ENCODE measurements at regions not wholly inside any gene's neighbourhood (a gene's known extent, or its start where the extent isn't known, plus 50 kb on each side); places are given as distances from the start of the nearest gene placed in this dataset.
A peak's percentile ranks its signal among the peaks of the same experiment; 100 is the strongest.

DNA sequence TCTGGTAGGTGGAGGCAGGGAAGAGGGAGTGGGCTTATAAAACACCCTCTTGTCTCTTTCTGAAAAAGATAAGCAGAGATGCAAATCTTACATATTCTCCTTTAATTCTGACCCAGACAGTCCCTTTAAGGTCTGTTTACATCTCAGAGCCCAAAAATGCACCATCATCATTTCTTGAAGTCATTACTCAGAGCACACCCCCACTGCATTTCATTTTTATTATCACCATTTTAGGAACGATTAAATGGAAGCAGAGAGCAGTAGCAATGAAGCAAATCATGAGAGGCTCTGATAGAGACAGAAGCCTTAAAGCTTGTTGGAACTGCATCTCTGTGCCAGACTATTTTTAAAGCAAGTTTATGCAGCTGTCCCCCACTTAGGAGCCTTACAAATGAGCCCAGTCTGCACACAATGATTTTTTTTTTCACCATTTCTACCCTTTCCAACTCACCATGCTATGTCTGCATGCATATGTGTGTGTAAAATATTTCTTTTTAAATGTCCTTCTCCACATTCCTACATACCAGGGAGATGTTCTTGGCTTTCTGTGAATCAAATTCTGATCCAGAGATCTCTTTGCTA lies 311.0 kb downstream of the GRIN2B start:
- DNase-seq: no peak

DNA sequence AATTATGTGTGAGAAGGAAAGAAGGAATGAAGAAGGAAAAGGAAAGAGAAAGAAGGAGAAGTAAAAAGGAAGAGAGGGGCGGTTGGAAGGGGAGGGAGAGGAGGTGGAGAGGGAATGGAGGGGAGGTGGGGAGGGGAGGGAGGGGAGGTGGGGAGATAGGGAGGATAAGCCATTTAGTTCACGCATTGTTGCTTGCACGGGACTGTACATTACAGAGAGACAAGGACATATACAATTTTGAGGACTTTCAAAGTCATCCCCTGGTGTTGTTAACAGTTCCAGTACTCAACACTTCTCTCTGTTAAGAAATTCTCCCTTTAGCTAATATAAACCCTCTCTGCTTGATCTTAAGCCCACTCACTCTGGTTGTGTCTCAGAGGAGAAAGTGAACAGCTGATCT lies 312.5 kb downstream of the GRIN2B start:
- peak; percentile 50 for DNase-seq

DNA sequence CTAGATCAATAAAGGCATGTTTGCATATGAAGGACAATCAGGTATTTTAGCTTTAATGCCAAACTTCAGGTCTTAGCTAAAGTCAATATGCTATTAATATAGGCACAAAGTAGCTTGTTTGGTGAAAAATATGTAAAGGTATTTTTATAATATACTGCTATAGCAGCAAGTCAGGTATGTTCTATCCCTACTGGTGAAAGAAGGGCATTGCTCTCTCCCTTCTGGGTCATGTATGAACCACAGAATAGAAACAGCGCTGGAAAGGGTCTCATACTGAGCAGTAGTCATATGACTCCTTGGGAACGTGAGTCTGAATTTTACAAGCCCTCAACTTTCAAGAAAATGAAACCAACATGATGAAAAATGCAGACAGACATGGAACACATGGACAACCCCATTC lies 314.6 kb downstream of the GRIN2B start:
- no peak for DNase-seq

DNA sequence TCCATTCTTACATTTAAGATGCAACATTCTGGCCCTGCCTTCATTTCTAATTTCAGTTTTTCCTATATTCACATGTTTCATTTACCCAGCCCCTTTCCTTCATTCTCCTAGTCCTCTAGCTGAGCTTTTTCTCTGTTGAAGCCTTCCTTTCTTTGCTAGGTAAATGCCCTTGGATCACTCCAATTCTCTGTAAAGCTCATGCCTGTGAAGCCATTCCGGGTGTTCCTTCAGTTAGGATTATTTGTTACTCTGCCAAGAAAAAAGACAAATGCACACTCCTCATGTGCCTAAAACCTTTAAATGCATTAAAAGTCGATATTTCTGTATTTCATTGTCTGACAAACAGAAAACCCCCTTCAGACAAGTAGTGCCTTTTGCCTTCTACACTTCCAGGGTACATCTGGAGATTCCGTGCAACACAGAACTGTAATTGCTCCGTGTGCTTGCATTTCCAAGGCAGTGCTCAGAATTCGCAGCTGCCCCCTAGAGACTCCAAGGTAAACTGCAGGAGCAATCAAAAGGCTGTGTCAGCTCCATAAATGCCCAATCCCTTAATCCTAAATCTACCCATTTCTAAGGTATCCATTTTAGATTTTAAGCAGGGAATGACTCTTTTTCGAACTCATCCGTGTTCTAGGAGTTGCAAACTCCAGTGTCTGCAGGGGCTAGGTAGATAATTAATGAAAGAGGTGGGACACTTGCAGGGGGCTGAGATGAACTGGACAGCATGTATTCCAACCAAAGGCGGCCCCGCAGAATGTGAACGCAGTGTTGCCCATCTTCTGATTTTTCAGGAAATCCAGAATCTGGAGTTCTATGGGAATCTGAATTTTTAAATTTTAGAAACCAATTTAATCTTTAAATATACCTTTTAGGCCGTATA lies 320.2 kb downstream of the GRIN2B start:
- DNase-seq: peak; percentile 80

DNA sequence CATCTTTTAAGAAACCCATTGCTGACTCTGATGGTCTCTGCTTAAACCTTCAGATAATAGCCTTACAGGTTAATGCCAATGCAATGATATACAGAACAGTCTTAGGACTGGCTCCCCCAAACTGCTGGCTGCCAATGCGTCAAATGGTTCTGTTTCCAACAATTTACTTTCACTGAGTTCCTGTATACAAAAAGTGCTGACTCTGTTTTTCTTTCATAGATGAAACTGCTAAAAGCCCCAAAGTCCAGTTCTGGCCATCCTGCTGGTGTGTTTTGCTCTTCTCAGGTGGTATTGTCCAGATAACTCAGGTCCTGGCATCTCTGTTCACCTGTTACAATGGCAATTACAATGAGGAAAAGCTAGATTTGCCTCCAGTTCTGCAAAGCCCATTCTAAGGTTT lies 326.9 kb downstream of the GRIN2B start:
- no peak for DNase-seq

DNA sequence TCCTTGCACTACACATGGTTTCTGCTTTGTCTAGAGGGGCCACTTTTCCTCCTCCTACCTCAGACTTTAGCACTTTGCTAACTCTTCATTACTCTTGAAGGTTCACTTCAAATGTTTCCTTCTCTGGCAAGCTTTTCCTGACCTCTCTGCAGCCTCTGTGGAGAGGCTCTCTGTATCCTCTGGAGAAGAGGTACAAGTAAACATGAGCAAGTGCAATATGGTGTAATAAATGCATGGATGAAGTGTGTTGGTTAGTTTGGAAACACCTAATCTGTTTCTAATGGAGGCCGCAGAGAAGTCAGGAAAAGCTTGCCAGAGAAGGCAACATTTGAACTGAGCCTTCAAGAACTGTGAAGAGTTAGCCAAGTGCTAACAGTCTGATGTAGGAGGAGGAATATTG lies 329.3 kb downstream of the GRIN2B start:
- DNase-seq: no peak

DNA sequence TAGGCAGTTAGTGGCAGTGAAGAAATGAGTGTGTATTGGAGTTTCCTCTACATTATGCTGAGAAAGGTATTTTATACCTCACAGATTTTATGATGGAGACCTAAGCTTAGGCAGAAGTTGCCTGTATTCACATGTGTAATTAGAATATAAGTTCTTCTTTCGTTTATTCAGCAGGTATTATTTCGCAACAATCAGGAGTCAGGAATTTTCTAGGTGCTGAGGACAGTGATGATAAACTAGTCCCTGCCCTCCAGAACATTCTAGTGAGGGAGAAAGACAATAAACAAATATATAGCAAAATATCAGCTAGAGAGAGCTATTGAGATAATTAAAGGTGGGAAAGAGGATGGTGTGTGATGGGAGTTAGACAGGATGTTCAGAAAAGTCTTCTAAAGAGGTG lies 345.7 kb downstream of the GRIN2B start:
- no peak for DNase-seq

DNA sequence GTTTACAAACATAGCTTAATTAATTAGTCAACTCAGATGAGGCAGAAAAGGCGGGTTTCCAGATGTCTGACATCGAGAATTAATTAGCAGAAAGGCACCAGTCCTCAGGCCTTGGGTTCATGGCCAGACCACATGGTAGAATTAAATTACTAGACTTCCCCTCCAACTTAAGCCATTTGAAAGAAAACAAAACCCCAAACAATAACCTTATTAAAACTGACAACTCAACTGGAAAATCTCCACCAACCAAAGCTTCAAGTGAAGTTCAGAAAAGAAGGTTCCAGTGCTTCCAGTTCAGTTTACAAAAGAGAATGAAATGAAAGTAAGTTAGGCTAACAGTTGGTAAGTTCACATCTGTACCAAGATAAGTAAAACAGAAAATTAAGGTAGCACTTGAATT lies 349.5 kb downstream of the GRIN2B start:
- DNase-seq: peak; percentile 45

DNA sequence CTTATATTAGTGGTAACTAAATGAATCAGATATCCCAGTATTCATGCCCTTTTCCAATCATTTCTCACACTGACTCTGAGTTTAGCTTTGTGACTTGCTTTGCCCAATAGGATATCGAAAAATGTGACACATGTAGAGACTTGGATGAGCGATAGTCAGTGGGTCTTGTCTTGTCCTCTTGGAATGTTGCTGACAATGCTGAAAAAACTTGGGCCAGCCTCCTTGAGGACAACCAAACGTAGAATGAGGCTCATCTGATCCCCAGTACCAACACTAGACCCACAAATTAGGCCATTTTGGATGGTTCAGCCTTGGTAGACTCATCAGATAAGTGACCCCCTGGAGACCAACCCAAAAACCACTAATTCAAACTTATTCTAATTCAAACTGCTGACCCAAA lies 351.0 kb downstream of the GRIN2B start:
- DNase-seq: no peak

DNA sequence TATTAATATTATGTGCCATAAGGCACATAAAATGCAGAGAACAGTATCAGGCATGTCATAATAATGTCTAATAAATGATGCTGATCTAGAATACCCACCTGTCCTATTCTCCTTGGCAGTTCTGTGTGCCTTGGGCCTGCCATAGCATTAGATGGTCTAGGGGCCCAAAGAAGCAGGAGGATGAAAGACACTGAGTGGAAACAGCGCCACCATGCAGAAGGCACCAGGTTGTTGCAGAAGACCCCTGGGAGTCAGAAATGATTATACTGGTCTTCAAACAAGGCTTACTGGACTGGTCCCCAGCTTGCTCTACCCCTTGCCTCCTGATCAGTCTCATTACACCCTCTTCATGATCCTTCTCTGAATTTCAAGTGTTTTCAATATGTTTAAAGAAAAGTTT lies 353.3 kb downstream of the GRIN2B start:
- DNase-seq: no peak

DNA sequence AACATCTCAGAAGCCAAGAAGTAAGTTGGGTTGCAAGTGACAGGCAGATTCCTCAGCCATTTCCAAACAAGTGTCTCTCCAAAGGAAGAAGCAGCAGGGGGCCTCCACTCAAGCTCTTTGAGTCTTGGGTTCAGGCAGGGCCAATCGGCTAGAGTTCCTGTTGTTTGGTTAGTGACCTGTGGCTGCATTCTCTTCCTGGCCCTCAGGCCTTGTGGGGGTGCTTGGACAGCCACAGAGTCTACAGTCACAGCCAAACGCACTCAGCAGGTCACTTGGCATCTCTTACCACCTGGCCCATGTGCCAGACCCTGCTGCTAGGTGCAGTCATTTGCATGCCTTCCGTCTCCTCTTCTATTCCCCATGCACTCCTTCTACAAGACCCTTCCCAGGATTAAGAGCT lies 353.9 kb downstream of the GRIN2B start:
- no peak for DNase-seq

DNA sequence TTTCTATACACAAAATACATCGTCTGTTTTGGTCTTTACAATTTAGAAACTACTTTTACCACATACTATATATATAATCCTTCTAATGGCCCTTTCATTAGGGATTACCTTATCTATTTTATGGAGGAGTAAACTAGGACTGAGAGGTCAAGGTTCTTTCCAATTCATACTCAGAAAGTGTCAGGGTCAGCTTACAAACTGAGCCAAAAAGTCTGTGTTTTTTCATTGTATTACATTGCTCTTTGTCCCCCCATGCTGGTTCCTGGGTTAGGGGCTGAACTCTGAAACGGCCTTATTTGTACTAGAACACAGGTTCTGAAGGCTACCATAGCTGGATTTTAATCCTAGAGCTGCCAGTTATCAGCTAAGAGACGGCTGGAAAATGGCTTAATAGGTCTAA lies 368.1 kb downstream of the GRIN2B start:
- no peak for DNase-seq

DNA sequence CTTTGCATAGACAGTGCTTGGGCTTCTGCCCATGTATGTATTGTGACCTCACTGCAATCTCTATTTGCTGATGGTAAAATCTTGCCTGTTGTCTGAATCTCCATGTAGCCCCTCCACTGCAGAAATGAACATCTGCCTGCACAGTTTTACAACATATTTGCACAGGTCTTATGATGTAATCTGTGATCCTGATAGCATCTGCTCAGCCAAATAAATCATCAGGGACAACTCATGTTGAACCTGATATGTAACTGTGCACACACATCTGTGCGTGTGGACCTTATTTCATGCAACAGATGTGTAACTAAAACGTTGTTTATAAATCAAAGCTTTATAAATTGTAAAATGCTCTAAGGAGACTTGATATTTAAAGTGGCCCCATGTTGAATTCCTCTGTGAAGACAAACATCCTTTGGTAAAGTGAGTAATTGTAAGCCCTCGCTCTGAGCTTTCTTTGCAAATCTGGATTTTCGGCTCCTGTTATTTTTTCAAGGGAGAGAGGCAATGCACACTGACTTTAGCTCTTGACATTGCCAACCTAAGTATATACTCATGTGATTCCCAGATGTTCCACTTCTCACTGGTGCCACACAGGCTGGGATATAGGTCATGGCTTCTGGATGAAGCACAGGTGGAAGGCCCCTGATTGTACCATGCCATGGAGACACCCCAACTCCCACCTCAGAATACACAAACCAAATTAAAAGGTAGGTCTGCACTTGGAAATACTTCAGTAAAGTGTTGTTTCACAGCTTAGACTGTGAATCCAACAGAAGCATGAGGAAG lies 371.3 kb downstream of the GRIN2B start:
- DNase-seq: peak; percentile 50

DNA sequence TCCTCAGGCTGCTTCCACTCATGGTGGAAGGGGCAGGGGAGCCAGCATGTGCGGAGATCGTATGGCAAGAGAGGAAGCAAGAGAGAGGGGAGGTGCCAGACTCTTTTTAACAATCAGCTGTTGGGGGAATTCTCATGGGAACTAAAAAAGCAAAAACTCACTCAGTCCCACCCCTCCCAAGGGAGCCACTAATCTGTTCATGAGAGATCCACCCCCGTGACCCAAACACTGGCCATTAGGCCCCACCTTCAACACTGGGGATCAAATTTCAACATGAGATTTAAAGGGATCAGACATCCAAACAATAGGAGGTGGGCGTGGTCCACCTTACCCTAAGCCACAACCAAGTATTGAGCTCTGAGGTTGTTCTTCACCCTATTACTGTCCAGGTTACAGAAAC lies 375.1 kb downstream of the GRIN2B start:
- peak; percentile 82 for DNase-seq

DNA sequence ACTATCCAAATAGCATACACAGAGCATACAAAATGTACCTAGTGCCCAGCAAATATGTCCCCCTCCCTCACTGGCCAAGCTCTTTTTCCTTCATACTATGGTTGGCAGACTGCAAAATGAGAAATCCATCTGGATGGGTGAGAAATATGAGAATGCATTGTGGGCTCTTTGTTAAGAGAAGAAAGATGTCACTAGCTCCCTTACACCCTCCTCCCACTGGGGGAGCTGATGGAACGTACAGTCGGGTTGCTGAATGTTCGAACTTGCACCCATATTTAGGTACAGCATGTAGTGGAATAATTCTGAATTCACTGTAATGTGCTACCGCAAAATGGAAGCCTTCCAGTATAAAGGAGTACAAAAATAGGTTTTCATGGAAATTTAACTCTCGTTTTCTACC lies 377.4 kb downstream of the GRIN2B start:
- no peak for DNase-seq

DNA sequence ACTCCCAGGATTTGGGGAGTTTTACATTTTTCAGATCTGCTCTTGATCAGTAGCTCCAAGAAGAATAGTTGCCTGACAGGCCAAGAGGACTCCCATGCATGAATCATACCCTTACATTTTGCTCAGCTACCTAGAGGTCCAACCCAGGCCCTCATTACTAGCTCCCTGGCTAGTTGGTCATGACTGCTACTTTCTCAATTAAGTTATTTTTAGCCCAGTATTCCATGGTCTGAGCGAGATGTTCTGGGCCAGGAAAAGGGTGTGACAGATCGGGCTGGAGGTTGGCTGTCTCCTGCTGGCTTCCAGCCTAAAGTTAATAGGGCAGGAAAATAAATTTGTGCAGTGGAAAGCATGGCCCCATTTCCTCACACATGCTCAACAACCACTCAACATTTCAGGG lies 379.2 kb downstream of the GRIN2B start:
- no peak for DNase-seq

DNA sequence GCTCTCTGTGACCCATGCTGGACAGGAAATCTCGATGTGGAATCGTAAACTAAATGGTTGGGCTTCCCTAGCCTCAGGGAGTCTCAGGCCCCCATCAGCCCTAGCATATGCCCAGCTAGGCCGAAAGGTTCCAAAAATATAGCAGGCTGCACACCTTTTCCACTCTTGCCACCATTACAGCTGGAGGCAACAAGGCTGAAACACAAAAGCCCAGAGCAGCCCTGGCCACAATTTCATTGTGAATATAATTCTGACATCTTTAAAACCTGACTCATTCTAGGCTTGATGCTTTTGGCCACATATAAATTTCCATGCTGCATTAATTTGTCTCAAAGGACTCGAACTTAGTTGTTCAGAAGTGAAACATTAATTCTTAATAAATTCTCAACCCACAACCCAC lies 382.2 kb downstream of the GRIN2B start:
- DNase-seq: no peak

DNA sequence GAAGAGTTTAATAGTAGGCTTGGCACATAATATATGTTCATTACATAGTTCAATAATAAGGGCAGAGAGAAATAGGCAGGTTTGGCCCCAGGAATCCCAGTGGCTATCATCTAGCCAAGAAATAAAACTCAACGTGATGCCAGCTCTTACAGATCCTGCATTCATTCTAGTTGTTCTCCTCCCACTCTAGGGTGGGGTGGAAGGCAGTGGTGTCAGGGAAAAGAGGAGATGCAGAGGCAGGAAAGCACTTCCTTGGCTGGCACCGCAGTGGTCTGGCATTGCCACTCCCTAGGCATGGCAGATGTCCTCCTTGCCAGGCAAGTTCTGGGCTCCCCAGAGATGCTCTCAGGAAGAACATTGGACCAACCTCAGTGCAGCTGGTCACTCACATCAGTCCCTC lies 383.6 kb downstream of the GRIN2B start:
- DNase-seq: no peak

DNA sequence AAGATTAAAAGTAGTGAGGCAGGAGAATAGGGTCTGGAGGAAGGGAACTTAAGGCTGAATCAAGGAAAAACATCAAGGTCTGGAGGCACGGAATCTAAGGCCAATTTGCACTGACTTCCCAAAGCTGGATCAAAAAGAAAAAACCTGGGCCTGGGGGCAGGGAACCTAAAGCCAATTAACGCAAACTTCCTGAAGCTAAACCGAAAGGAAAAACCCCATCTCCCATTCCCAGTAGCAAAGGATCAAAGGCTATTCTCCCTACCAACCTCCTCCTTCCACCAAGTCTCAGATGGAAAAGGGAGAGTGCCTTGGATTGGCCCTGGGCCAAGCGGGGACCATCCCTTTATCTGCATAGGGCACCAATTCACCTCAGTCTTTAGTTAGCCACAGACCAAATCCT lies 384.2 kb downstream of the GRIN2B start:
- peak; percentile 48 for DNase-seq

DNA sequence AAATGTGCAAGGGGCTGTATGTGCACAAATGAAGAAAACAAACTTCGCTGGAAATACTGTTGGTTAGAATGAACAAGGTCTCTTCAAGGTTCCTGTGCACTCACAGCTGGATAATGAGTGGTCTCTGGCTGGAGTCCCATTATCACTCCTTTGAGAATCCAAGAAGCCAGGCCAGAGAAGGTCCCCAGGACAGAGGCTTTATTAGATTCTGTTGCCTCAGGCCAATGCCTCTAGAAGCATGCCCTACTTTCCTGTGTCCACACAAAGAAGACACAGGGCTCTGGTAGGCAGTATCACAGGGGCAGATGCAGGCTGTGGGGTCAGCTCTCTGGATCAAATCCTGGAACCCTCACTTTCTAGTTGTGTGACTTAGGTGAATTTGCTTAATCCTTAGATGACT lies 384.7 kb downstream of the GRIN2B start:
- no peak for DNase-seq

DNA sequence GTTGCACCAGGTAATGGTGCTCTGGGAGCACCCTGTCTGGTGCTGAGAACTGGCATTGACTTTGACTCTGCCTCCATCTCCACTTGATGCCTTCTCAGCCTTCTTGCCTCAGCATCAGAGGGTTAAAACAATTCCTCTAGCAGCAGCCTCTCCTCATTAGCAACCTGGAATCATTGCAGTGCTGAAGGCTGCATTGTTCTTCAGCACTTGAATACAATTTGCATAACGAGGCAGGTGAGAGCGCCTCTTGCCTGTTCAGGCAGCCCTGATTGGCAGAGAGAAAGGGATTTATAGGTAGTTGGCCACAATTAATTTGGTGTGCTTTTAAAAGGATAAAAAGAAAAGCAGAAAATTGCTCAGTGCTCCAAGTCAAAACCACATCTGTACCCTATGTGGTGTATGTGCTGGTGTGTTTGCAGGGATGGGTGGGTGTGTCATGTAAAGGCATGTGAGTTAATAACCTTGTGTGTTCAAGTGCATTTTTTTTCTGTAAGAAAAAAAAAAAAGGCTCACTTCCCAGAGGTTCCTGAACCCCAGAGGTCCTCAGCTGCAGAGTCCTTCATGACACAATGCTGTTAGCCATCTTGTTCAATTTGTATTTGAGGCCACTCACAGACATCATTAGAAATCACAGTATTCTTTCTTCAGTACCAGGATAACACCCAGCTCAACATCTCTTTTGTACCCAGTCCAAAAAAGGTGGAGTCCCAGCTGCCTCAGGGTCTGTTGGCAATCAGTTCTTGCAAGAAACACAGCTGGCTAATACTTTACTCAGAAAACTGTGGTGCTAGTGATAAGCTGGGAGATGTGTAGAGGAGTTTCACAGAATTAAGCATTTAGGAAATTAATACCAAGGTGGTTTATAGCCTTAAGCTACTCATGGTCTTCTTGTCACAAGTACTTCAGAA lies 385.6 kb downstream of the GRIN2B start:
- DNase-seq: peak; percentile 17

DNA sequence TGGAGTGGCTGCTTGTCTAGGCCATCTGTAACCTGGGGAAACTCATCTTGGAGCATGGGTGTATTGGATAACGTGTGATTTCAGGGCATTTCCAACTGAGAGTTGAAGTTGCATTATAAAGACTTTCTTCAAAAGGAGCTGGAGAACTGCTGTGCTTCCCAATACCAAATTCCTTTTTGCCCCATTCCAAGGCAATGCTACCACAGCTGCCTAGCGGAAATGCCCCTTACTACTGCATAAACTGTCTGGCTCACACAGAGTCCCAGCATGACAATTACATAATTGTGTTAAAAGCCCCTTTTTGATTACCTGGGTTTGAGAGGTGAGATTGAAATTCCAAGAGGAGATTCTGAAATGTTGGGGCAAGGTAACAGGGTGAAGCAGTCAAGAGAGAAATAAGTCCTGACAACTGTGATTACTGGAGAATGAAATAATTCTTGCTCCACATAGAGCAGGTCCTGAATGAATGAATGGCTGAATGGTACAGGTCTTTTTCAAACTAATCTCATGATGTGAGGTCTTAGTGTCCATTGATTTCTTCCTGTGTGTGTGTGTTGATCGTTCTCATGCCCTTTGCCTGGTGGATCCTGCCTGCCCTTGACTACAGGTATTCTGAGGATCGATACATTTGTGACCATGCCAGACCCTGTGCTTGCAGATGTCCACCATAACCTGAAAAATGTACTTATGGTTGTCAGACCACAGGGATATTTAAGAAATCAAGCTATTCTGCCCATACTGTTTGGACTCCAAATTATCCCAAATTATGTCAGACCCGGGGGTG lies 386.5 kb downstream of the GRIN2B start:
- no peak for DNase-seq
